Body of pancreas (tissue), 4 donors: ENCODE measurements at regions not wholly inside any gene's neighbourhood (a gene's known extent, or its start where the extent isn't known, plus 50 kb on each side); places are given as distances from the start of the nearest gene placed in this dataset.

Experiments used
- ATAC-seq: fragments of 150-250 bp; one replicate; pipeline ENCODE4 v1.9.1; 2016
- DNase-seq, 4 donors: peaks; one replicate each; pipeline ENCODE4 v3.0.0-alpha.2; 2019
- H3K27ac ChIP-seq, 4 donors: fragments of 200-600 bp; sonication (generic); 1 replicate in 3 of 4; 2 replicates in 1 of 4; pipeline versions ENCODE4 v1.5.1 to v1.6.1; 2016 to 2019; ENCODE audit warnings: mild to moderate bottlenecking in 1 of 4, mixed read lengths in 1 of 4, moderate library complexity in 1 of 4
- H3K27me3 ChIP-seq, 2 donors: fragments of 200-600 bp; sonication (generic); one replicate each; pipeline ENCODE4 v1.6.0; 2016; ENCODE audit warnings: mild to moderate bottlenecking in 1 of 2
- H3K36me3 ChIP-seq, 2 donors: fragments of 200-600 bp; sonication (generic); replicated peaks in 1 of 2; 2 replicates each; pipeline ENCODE4 v1.5.1; 2016; ENCODE audit warnings: low read depth in 2 of 2; ENCODE audit not compliant: insufficient read depth in 1 of 2
- H3K4me1 ChIP-seq: fragments of 200-600 bp; sonication (generic); one replicate; pipeline ENCODE4 v1.6.0; 2016
- H3K4me3 ChIP-seq, 2 donors: fragments of 200-600 bp; sonication (generic); 1 replicate in 1 of 2; 2 replicates in 1 of 2; pipeline ENCODE4 v1.5.1; 2016 to 2019
- H3K9me3 ChIP-seq, 3 donors: fragments of 200-600 bp; sonication (generic); 1 replicate in 2 of 3; 2 replicates in 1 of 3; pipeline ENCODE4 v1.5.1; 2016
- POLR2A ChIP-seq, 3 donors: fragments of 450-650 bp; IDR thresholded peaks; one replicate each; pipeline ENCODE4 v1.6.1; 2016; ENCODE audit warnings: antibody characterized with exemption in 3 of 3, mild to moderate bottlenecking in 2 of 3
- WGBS, 2 donors: methylation state at CpG; one replicate each; pipeline ENCODE4 v1.1.5; 2017; 5-methylcytosine and 5-hydroxymethylcytosine counted together
- intact Hi-C: fragments of 100-400 bp; cut with DNase I; formaldehyde crosslinking; loops from one replicate; pipeline ENCODE4 v1.15.1; 2023
- TF ChIP-seq, protein P1 (sequence below), 7 experiments: fragments of 450-650 bp in 4 of 7; fragments of 200-600 bp in 3 of 7; sonication (generic) in 3 of 7; IDR thresholded peaks; one replicate each; pipeline ENCODE4 v1.5.1; 2016 to 2019; ENCODE audit warnings: antibody characterized with exemption in 7 of 7

DNA sequence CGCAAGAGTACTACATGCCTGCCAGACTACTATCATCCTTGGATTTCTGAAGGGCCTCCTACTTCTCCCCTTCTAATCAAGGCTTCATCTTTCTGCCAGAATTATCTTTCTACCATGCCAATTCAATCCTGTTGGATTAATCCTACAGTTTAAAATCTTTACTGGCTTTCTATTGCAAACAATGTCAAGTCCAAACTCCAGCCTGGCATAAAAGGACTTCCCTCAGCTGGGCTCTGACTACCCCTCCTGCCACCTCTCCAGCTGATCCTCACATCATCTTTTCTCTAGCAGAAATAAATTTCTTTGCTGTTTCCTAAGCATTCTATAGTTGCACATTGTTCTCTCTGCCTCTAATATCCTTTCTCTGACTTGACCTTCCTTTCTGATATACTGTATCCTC is 119.7 kb upstream of the RAD23B start:
- no peak for ATAC-seq
- H3K9me3 ChIP-seq, result no peaks in the 10 kb centered on the region
- no peaks in the 10 kb centered on the region for H3K27me3 ChIP-seq
- H3K4me1 ChIP-seq, result no peaks in the 10 kb centered on the region
- TF ChIP-seq, protein P1, sequence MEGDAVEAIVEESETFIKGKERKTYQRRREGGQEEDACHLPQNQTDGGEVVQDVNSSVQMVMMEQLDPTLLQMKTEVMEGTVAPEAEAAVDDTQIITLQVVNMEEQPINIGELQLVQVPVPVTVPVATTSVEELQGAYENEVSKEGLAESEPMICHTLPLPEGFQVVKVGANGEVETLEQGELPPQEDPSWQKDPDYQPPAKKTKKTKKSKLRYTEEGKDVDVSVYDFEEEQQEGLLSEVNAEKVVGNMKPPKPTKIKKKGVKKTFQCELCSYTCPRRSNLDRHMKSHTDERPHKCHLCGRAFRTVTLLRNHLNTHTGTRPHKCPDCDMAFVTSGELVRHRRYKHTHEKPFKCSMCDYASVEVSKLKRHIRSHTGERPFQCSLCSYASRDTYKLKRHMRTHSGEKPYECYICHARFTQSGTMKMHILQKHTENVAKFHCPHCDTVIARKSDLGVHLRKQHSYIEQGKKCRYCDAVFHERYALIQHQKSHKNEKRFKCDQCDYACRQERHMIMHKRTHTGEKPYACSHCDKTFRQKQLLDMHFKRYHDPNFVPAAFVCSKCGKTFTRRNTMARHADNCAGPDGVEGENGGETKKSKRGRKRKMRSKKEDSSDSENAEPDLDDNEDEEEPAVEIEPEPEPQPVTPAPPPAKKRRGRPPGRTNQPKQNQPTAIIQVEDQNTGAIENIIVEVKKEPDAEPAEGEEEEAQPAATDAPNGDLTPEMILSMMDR (IDR thresholded peaks at IDR 0.05), result no peak
- TF ChIP-seq POLR2A (IDR thresholded peaks at IDR 0.05), result no peak
- intact Hi-C loops, result no loop called here
- no peak overlapping the region for H3K27ac ChIP-seq
- WGBS, 2 donors, result 100% methylated on average over 1 of the region's 1 CpG
- H3K4me3 ChIP-seq, result no peak overlapping the region
- no peak for DNase-seq
- no peaks in the 10 kb centered on the region for H3K36me3 ChIP-seq

DNA sequence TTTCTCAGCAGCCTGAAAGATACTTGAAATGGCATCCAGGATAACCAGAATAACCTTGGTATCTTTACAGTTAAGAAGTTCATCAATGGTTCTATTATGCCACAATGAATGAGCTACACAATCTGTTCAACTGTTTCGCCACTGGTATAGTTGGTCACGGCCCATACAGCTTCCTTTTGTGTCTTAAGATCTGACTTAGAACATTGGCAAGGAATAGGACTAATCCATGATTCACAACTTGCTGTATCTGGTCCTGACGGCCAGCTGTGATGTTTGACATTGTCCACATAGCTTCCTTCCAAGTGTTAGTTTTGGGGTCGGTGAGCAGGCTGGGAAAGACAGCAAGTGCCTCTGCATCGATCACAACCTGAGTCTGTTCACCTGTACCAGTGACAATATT is 113.3 kb upstream of the RAD23B start:
- H3K27me3 ChIP-seq, result no peaks in the 10 kb centered on the region
- no peak overlapping the region for H3K27ac ChIP-seq
- H3K4me3 ChIP-seq, result no peak overlapping the region
- WGBS, 2 donors, result 55 to 62% methylated on average over 5 of the region's 5 CpGs
- TF ChIP-seq POLR2A (IDR thresholded peaks at IDR 0.05), result no peak
- TF ChIP-seq, protein P1 (IDR thresholded peaks at IDR 0.05), result no peak
- H3K4me1 ChIP-seq, result no peaks in the 10 kb centered on the region
- ATAC-seq (no peak), DNase-seq (no peak)
- no peaks in the 10 kb centered on the region for H3K36me3 ChIP-seq
- no peaks in the 10 kb centered on the region for H3K9me3 ChIP-seq
- intact Hi-C loops, result no loop called here

DNA sequence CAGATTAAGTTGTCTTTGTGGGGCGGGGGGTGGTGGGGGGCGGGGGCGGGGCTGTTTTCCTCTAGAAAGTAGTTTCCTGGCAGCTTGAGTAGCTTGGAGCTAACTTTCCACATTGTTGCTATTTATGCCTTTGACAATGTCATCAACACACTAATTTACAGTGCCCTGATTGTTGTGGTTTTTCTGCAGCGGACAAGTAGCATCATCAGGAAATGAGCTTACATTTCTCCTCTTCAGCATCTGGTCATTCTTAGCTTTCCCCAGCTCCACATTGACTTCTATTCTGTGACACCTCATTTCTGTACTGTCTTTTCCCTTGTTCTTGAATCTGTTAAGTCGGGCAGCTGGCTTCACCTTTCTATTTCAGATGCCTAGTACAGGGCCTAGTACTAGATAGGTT is 112.3 kb upstream of the RAD23B start:
- no peaks in the 10 kb centered on the region for H3K36me3 ChIP-seq
- no peaks in the 10 kb centered on the region for H3K27me3 ChIP-seq
- no peak overlapping the region for H3K27ac ChIP-seq
- WGBS, 2 donors, result 65 to 72% methylated on average over 5 of the region's 5 CpGs
- no peaks in the 10 kb centered on the region for H3K4me1 ChIP-seq
- DNase-seq, result no peak
- H3K4me3 ChIP-seq, result no peak overlapping the region
- TF ChIP-seq, protein P1 (IDR thresholded peaks at IDR 0.05), result no peak
- TF ChIP-seq POLR2A (IDR thresholded peaks at IDR 0.05), result no peak
- no peaks in the 10 kb centered on the region for H3K9me3 ChIP-seq
- intact Hi-C loops, result no loop called here
- ATAC-seq, result no peak

GRCh38 chr9:107172160-107172978 is 110.7 kb upstream of the RAD23B start:
- intact Hi-C loops, result no loop called here
- no peaks in the 10 kb centered on the region for H3K9me3 ChIP-seq
- peak; percentile 73 for ATAC-seq
- TF ChIP-seq POLR2A (IDR thresholded peaks at IDR 0.05), result no peak
- TF ChIP-seq, protein P1 (IDR thresholded peaks at IDR 0.05), result peak; percentile 54 to 87 (median 82)
- H3K4me3 ChIP-seq, result no peak overlapping the region
- no peak overlapping the region for H3K27ac ChIP-seq
- H3K27me3 ChIP-seq, result no peaks in the 10 kb centered on the region
- no peaks in the 10 kb centered on the region for H3K4me1 ChIP-seq
- DNase-seq, result peak; percentile 74 to 80 (median 76)
- no peaks in the 10 kb centered on the region for H3K36me3 ChIP-seq
- WGBS, 2 donors, result 49% methylated on average over 4 of the region's 4 CpGs

DNA sequence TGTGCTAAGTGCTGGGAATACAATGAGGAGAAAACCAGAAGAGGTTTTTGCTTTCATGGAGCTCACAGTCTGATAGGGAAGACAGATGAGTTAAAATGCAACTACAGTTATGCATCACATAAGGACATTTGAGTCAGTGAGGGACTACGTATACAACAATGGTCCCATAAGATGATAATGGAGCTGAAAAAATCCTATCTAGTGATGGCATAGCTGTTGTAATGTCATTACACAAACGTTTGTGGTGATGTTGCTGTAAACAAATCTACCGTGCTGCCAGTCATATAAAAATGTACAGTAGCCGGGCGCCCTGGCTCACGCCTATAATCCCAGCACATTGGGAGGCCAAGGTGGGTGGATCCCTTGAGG is 110.1 kb upstream of the RAD23B start:
- intact Hi-C loops, result no loop called here
- no peaks in the 10 kb centered on the region for H3K27me3 ChIP-seq
- WGBS, 2 donors, result 66 to 69% methylated on average over 6 of the region's 6 CpGs
- H3K4me3 ChIP-seq, result no peak overlapping the region
- TF ChIP-seq, protein P1 (IDR thresholded peaks at IDR 0.05), result no peak
- no peak for TF ChIP-seq POLR2A (IDR thresholded peaks at IDR 0.05)
- no peaks in the 10 kb centered on the region for H3K4me1 ChIP-seq
- H3K36me3 ChIP-seq, result no peaks in the 10 kb centered on the region
- DNase-seq, result no peak
- no peak overlapping the region for H3K27ac ChIP-seq
- no peak for ATAC-seq
- H3K9me3 ChIP-seq, result no peaks in the 10 kb centered on the region
